ENCODE measurements at regions not wholly inside any gene's neighbourhood (a gene's known extent, or its start where the extent isn't known, plus 50 kb on each side); places are given as distances from the start of the nearest gene placed in this dataset.

- Histone ChIP-seq H4K20me1 (ENCODE audit: insufficient read depth, low read length) (no peaks in the 10 kb centered on the region), H3K4me1 (ENCODE audit: insufficient read depth, low read length, poor library complexity, severe bottlenecking) (peaks cover 13% of the 10 kb centered on the region), H3K27ac (ENCODE audit: low read depth, low read length, poor library complexity, severe bottlenecking) (no peak overlapping the region), H3K9me3 (ENCODE audit: low read length) (no peaks in the 10 kb centered on the region), H3K4me3 (ENCODE audit: low read depth, low read length, poor library complexity, severe bottlenecking) (no peak overlapping the region), H2AFZ (ENCODE audit: low read length) (no peak overlapping the region), H3K79me2 (ENCODE audit: insufficient read depth, low read depth, low read length) (no peaks in the 10 kb centered on the region), H3K36me3 (ENCODE audit: insufficient read depth, low read length) (no peaks in the 10 kb centered on the region), H3K4me2 (ENCODE audit: low read length) (no peak overlapping the region), H3K9me2 (ENCODE audit: insufficient read depth, low read length) (no peaks in the 10 kb centered on the region)
- intact Hi-C loops (cut with micrococcal nuclease; ENCODE audit: unreplicated experiment) = no loop called here
- no peak for DNase-seq (ENCODE audit: low spot score)
- ChIA-PET POLR2A (interaction anchor here (1.0 kb wide), 1 partner anchor 10 kb away, joined by 6 read pairs; no protein-coding TSS in a partner anchor), CTCF (ENCODE audit: unreplicated experiment) (no interaction called here)
- TF ChIP-seq CTCF (conservative IDR thresholded peaks at IDR 0.05; ENCODE audit: low read length) (no peak), EZH2phosphoT487 (IDR thresholded peaks at IDR 0.05; ENCODE audit: borderline replicate concordance, low read depth, low read length) (no peak)
- BruUV-seq (replicated peaks) = no TSS peak
Measured at GRCh38 chr10:124198125-124198501, 104.7 kb upstream of the CHST15 start.

DNA sequence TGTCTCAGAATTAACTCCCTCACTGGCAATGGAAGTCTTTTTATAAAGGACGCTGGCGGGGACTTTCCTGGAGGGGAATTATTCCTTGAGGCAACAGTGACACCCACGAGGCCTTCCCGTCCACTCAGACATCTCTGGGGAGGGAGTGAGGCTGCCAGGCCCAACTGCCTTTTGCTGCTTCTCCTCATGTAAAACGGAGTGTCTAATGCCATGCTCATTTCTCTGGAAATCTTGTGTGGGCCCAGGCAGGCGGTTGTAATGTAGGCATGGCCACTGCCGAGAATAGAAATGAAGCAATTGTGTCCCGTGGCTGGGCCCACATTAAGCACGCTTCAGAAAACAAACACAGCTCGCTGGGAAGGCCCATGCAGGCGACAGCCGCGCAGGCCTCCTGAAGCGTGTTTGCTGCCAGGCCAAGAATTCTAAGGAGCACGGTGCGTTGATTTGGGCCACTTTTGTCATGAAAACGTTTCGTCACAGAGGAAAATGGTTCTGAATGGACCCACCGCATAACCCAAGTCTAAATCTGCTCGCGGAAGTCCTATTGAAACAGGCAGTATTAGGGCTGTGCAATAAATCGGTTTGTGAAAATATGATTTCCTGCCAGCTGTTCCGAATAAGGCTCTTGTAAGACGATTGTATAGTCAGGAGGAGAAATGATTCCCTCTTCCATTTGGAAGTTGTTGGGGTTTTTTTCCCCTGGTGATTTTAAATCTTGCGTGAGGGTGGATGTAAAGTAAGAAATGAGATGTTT is 104.2 kb upstream of the CHST15 start:
- TF ChIP-seq CTCF (conservative IDR thresholded peaks at IDR 0.05; ENCODE audit: low read length) (no peak), EZH2phosphoT487 (IDR thresholded peaks at IDR 0.05; ENCODE audit: borderline replicate concordance, low read depth, low read length) (no peak)
- intact Hi-C loops (cut with micrococcal nuclease; ENCODE audit: unreplicated experiment) = no loop called here
- no peak overlapping the region for H3K27ac ChIP-seq (ENCODE audit: low read depth, low read length, poor library complexity, severe bottlenecking)
- no peaks in the 10 kb centered on the region for H3K36me3 ChIP-seq (ENCODE audit: insufficient read depth, low read length)
- H3K79me2 ChIP-seq (ENCODE audit: insufficient read depth, low read depth, low read length) = no peaks in the 10 kb centered on the region
- no peaks in the 10 kb centered on the region for H4K20me1 ChIP-seq (ENCODE audit: insufficient read depth, low read length)
- H3K4me2 ChIP-seq (ENCODE audit: low read length) = no peak overlapping the region
- H3K4me3 ChIP-seq (ENCODE audit: low read depth, low read length, poor library complexity, severe bottlenecking) = no peak overlapping the region
- ChIA-PET CTCF (ENCODE audit: unreplicated experiment) (no interaction called here), POLR2A (interaction anchor here (1.0 kb wide), 1 partner anchor 11 kb away, joined by 6 read pairs; no protein-coding TSS in a partner anchor)
- H3K9me2 ChIP-seq (ENCODE audit: insufficient read depth, low read length) = no peaks in the 10 kb centered on the region
- H3K9me3 ChIP-seq (ENCODE audit: low read length) = no peaks in the 10 kb centered on the region
- no peak overlapping the region for H2AFZ ChIP-seq (ENCODE audit: low read length)
- BruUV-seq (replicated peaks) = no TSS peak
- DNase-seq (ENCODE audit: low spot score) = no peak
- peaks cover 13% of the 10 kb centered on the region for H3K4me1 ChIP-seq (ENCODE audit: insufficient read depth, low read length, poor library complexity, severe bottlenecking)

GRCh38 chr10:124196659-124197058 is 103.3 kb upstream of the CHST15 start:
- intact Hi-C loops (cut with micrococcal nuclease; ENCODE audit: unreplicated experiment) = no loop called here
- Histone ChIP-seq H2AFZ (ENCODE audit: low read length) (no peak overlapping the region), H3K9me2 (ENCODE audit: insufficient read depth, low read length) (no peaks in the 10 kb centered on the region), H3K79me2 (ENCODE audit: insufficient read depth, low read depth, low read length) (no peaks in the 10 kb centered on the region), H3K36me3 (ENCODE audit: insufficient read depth, low read length) (no peaks in the 10 kb centered on the region), H3K27ac (ENCODE audit: low read depth, low read length, poor library complexity, severe bottlenecking) (no peak overlapping the region), H4K20me1 (ENCODE audit: insufficient read depth, low read length) (no peaks in the 10 kb centered on the region), H3K4me3 (ENCODE audit: low read depth, low read length, poor library complexity, severe bottlenecking) (no peak overlapping the region), H3K4me1 (ENCODE audit: insufficient read depth, low read length, poor library complexity, severe bottlenecking) (peaks cover 13% of the 10 kb centered on the region), H3K4me2 (ENCODE audit: low read length) (no peak overlapping the region), H3K9me3 (ENCODE audit: low read length) (no peaks in the 10 kb centered on the region)
- BruUV-seq (replicated peaks) = no TSS peak
- ChIA-PET CTCF (ENCODE audit: unreplicated experiment) (no interaction called here), POLR2A (no interaction called here)
- TF ChIP-seq CTCF (conservative IDR thresholded peaks at IDR 0.05; ENCODE audit: low read length) = no peak
- TF ChIP-seq EZH2phosphoT487 (IDR thresholded peaks at IDR 0.05; ENCODE audit: borderline replicate concordance, low read depth, low read length) = no peak
- DNase-seq (ENCODE audit: low spot score) = no peak
